H54 (cell line): ENCODE measurements at regions not wholly inside any gene's neighbourhood (a gene's known extent, or its start where the extent isn't known, plus 50 kb on each side); places are given as distances from the start of the nearest gene placed in this dataset.
A peak's percentile ranks its signal among the peaks of the same experiment; 100 is the strongest.

Experiments used
- DNase-seq: peaks from one replicate; pipeline ENCODE4 v3.0.0; 2011; ENCODE audit warnings: low spot score, mixed read lengths; ENCODE audit not compliant: insufficient read length
- FAIRE-seq: peaks from 3 replicates; lab custom pipeline; 2011; peaks lifted over from hg19 to GRCh38; lab: Jason Lieb, UNC
- POLR2A ChIP-seq: IDR thresholded peaks from 2 replicates; pipeline ENCODE4 v1.6.1; 2011; ENCODE audit warnings: low read depth, mild to moderate bottlenecking, low read length

DNA sequence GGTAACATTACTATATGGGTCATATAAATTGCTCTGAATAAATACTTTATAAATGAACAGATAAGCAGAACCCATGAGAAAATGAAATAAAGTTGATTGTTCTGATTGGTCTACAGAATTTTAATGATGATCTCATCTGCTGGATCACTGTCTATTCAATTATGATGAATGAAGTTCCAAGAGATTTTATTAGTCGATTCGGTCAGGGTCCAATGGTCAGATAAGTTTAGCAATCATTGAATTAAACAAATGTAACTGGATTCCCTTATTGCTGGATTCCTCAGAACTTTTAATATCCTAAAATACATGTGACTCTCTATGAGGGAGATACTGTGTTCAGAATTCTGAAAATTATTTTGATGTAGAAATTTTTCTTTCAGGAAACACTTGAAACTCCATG, 715.2 kb downstream of the EPM2A start:
- DNase-seq (no peak), FAIRE-seq (no peak)
- TF ChIP-seq POLR2A: no peak

DNA sequence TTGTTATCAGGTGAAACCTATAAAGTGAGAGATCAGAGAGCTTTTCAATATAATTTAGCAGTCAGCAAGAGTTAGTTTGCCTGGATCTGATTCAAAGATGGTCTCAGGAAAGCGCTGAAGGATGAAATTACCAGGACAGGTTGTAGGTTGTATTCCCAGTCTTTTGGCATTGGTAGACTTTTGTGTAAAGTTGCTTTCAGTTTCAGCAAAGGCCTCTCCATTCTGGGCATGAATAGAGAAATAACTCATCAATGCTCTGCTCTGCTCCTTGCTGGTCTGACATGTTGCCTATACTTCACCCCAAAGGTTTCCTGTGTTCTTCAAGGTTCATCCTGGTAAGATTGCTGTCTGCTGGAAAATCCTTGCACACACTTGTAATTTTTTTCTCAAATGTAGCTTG, 714.8 kb downstream of the EPM2A start:
- DNase-seq (no peak), FAIRE-seq (no peak)
- no peak for TF ChIP-seq POLR2A

DNA sequence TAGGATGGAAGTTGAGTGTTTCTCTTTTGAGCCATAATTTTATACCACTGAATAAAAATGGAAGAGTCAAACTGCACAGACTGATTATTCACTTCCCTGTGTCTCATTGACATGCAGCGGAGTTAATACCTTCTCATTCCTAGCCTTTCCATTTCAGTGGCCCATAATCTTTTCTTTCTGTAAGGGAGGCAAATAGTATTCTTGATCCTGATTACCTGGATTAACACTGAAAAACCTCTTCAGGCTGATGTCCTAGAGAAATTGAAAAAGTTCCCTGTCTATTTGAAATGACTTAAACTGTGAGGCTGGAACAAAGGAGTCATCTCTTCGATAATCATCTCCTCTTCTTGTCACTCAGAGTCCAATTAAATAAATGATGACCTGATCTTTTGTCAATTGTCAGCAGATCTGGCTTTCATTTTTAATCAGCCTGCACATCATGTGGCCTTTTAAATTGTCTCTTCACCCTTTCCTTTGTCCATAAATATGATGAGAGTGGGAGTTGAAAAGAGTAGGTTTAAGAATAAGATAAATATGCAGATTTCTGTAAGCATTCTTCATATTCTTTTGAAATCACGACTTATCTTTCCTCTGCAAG, 713.0 kb downstream of the EPM2A start:
- DNase-seq: no peak
- no peak for TF ChIP-seq POLR2A
- FAIRE-seq: no peak

GRCh38 chr6:145023116-145023726, 712.1 kb downstream of the EPM2A start:
- TF ChIP-seq POLR2A: no peak
- DNase-seq (no peak), FAIRE-seq (no peak)

DNA sequence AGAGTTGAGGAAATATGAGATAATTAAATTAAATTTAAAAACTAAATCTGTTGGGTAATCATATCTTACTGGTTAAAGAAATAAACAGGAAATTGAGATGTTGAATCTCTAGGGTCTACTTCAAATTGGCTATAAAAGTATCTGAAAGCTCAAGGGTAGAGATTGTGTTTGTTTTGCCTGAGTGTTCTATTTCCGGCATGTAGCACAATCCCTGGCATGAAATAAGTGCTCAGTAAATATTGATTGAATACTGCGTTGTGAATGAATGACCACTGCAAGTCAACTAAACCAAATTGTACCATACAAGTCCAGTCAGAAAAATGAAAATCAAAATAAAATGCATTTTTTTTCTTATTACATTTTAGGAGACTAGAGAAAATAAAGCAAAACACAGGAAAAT, 709.8 kb downstream of the EPM2A start:
- FAIRE-seq: no peak
- no peak for TF ChIP-seq POLR2A
- DNase-seq: no peak

DNA sequence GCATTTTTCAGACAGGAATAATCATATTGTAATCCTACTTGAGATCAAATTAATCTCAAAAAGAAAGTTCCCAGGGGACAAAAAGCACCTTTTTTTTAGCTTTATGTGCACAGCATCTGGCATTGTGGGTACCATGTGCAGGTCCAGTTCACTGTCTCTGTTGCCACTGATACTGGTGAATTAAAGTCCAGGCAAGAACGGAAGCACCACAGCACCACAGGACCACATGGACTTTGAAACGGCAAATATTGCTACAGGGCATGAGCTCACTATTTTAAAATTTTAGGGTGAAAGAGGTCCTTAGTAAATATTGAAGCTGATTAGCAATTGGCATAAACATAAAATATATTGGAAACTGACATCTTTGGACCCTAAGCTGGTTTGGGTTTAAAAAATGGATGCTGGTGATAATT, 709.0 kb downstream of the EPM2A start:
- no peak for DNase-seq
- FAIRE-seq: no peak
- TF ChIP-seq POLR2A: no peak

GRCh38 chr6:145028144-145028818, 707.0 kb downstream of the EPM2A start:
- no peak for TF ChIP-seq POLR2A
- DNase-seq (no peak), FAIRE-seq (peak; percentile 38)

DNA sequence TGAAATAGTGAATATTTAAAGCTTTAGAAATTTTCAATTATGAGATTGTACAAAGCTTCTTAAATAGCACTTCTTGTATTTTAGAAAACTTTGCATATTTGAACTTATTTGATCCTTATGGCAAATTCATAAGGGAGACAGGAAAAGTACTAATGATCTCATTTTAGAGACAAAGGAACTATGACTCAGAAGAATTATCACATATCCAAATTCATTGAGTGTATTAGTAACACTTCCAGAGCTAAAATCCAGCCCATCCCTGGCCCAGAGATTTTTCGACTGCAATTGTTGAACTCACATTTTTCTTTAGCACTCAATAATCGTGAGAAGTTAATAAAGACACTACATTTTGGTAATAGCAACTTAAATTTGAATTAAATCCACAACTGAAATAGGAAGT, 704.3 kb downstream of the EPM2A start:
- DNase-seq (no peak), FAIRE-seq (no peak)
- no peak for TF ChIP-seq POLR2A

DNA sequence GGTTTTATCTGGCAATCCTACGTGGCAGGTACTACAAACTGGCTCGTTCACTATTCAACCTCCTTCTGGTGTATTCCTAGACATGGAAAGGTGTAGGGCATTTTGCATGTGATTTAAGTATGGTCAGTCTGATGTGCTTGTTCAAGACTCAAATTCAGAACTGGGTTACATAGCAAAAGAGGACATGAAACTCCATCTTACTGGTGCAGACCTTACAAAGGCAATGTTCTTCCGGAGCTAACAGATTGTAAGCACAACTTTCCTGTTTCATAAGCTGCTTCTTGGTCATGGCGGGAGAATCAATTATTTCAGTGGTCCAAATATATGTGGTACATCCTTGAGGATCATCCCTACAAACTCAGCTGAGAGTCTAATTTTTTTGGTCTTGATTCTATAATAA, 703.4 kb downstream of the EPM2A start:
- no peak for FAIRE-seq
- TF ChIP-seq POLR2A: no peak
- no peak for DNase-seq

- no peak for FAIRE-seq
These were observed 702.7 kb downstream of the EPM2A start for GRCh38 chr6:145032562-145033145.

GRCh38 chr6:145034664-145035063, 700.7 kb downstream of the EPM2A start:
- DNase-seq (no peak), FAIRE-seq (peak; percentile 15)
- no peak for TF ChIP-seq POLR2A

More at GRCh38 chr6:145032562-145033145, 702.7 kb downstream of the EPM2A start:
- DNase-seq: no peak
- no peak for TF ChIP-seq POLR2A

DNA sequence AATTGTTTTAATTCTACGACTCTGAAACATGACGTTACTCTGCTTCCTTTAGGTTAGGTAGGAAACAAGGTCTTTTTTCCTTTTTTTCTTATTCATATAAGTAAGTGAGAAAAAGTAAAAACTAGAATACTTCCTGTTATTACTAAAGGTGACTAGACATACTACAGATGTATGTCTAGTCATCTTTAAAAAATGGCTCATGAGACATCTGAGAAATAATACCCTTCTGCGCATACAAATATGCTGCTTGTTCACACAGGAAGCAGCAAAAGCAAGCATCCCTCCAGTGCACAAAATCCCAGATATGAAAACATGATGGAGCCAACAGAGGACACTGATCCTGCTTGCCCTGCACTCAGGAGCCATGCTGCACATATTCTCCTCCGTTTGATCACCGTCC, 699.1 kb downstream of the EPM2A start:
- TF ChIP-seq POLR2A: no peak
- DNase-seq (no peak), FAIRE-seq (no peak)

DNA sequence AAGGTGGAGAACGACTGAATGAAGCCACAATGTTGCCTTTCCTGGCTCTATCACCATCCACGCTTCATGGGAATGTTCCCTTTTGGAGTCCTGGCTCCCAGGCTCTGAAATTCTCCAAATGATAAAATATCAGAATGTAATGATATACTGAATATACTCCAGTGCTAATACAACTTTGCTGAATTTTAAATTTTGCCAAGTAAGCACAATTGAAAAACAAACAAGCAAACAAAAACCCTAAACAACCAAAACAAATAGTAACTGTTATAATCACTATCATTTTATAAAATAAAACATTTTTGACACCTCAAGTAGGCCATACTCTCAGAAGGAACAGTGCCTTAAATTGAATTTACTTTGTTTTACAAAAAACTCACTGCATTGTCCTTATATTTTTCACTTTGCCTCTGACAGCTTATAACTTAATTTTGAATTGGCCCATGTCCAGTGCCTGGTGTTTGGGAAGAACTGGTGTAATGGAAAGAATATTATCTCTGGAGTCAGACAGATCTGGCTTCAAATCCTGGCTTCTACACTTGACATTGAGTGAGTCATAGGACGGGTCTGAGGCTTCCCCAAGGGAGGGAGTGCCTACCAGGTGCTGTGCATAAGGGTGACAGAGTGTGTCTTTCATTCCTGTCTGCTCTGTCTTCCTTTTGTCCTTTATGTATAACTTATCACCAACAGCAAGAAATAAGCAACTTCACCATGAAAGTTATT, 698.3 kb downstream of the EPM2A start:
- TF ChIP-seq POLR2A: no peak
- no peak for FAIRE-seq
- DNase-seq: no peak

DNA sequence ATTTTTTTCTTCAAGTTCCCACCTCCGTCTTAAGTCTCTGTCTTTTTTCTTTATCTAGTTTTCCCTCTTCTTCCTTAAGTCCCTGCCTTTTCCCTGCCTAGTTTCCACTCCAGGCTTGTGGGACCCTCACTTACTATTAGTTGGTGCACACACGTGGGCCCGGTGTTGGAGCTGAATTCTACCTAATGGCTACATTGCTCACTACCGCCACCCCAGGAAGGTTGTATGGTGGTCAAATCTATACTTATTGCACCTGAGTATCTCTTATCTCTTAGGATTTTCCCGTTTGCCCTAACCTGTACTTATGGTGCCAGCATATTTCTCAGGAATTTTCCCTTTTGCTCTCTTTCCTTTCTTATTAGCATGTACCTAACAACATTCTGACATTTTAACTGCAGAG, 692.8 kb downstream of the EPM2A start:
- DNase-seq (no peak), FAIRE-seq (no peak)
- no peak for TF ChIP-seq POLR2A
